K562 (cell line): ENCODE measurements at regions not wholly inside any gene's neighbourhood (a gene's known extent, or its start where the extent isn't known, plus 50 kb on each side); places are given as distances from the start of the nearest gene placed in this dataset.
"Not testable (repeated sequence)": the region's sequence is repeated elsewhere in the genome, so short reads cannot be mapped to it uniquely, and the experiment has no call there.

Experiments used
- ATAC-seq: fragments of 200-7000 bp; cut with Tn5 transposase; 3 replicates; pipeline ENCODE4 v1.9.1; 2020; ENCODE audit warnings: moderate library complexity
- BruUV-seq: library from RNA; stranded (reverse); fragments of 400-500 nt; replicated peaks from 2 replicates; lab custom pipeline; 2021; lab: Mats Ljungman, UMichigan
- CTCF ChIA-PET: fragments of 300-600 bp; formaldehyde crosslinking; extraction: SDS; loops from one replicate; lab custom pipeline; 2021; ENCODE audit warnings: low intra/inter-chr PET ratio; lab: Yijun Ruan, JAX
- POLR2A ChIA-PET: fragments of 300-600, 350-650 bp; sonication (Branson Sonifier 250); formaldehyde crosslinking; extraction: SDS; loops from one replicate; lab custom pipeline; 2021; ENCODE audit warnings: antibody characterized with exemption, inconsistent platforms; lab: Yijun Ruan, JAX
- DNase-seq, 4 experiments: peaks; one replicate each; pipeline versions ENCODE4 v3.0.0 to v3.0.0-alpha.2; 2011 to 2018; ENCODE audit warnings: low spot score in 3 of 4, mixed read lengths in 3 of 4; ENCODE audit errors: extremely low read depth in 1 of 4
- FAIRE-seq: peaks from 2 replicates; lab custom pipeline; 2011; peaks lifted over from hg19 to GRCh38; lab: Jason Lieb, UNC
- H2AFZ ChIP-seq: 2 replicates; pipeline ENCODE4 v1.6.0; 2011; ENCODE audit warnings: low read depth, low read length, control low read depth, inconsistent platforms
- H3K27ac ChIP-seq: fragments of 200-600 bp; 3 replicates; pipeline ENCODE4 v1.8.0; 2011; ENCODE audit warnings: low read depth, mild to moderate bottlenecking, control low read depth, inconsistent platforms, low read length, moderate library complexity, mixed read lengths; ENCODE audit errors: extremely low read depth
- H3K27me3 ChIP-seq, 2 experiments: fragments of 300-600 bp in 1 of 2; 2 replicates in 1 of 2; 3 replicates in 1 of 2; pipeline versions ENCODE4 v1.6.0 to v1.8.0; 2011; ENCODE audit warnings: inconsistent platforms in 2 of 2, low read length in 2 of 2, mild to moderate bottlenecking in 1 of 2, mixed read lengths in 1 of 2, moderate library complexity in 1 of 2; ENCODE audit not compliant: control insufficient read depth in 2 of 2, insufficient read depth in 2 of 2
- H3K36me3 ChIP-seq: fragments of 300-600 bp; 3 replicates; pipeline ENCODE4 v1.8.0; 2011; ENCODE audit warnings: mild to moderate bottlenecking, low read length, inconsistent platforms; ENCODE audit not compliant: control insufficient read depth, insufficient read depth
- H3K4me1 ChIP-seq, 2 experiments: fragments of 200-600 bp in 1 of 2; replicated peaks in 1 of 2; 2 replicates in 1 of 2; 3 replicates in 1 of 2; pipeline versions ENCODE4 v1.5.1 to v1.8.0; 2011; ENCODE audit warnings: inconsistent platforms in 2 of 2, low read length in 2 of 2, mild to moderate bottlenecking in 1 of 2, mixed read lengths in 1 of 2, moderate library complexity in 1 of 2; ENCODE audit not compliant: control insufficient read depth in 2 of 2, insufficient read depth in 2 of 2
- H3K4me2 ChIP-seq: 2 replicates; pipeline ENCODE4 v1.6.1; 2011; ENCODE audit warnings: low read length, control low read depth, inconsistent platforms, mixed read lengths; ENCODE audit not compliant: insufficient read depth
- H3K4me3 ChIP-seq: fragments of 200-600 bp; sonication (generic), shearing (Covaris generic); 2 replicates; pipeline ENCODE4 v1.5.1; 2016; ENCODE audit warnings: control low read depth, inconsistent platforms
- H3K79me2 ChIP-seq: fragments of 200-600 bp; 3 replicates; pipeline ENCODE4 v1.8.0; 2011; ENCODE audit warnings: low read length, inconsistent platforms; ENCODE audit not compliant: control insufficient read depth, insufficient read depth
- H3K9ac ChIP-seq, 2 experiments: 2 replicates each; pipeline versions ENCODE4 v1.6.0 to v1.6.1; 2011; ENCODE audit warnings: low read depth in 2 of 2, low read length in 2 of 2, control low read depth in 1 of 2, inconsistent platforms in 1 of 2, mild to moderate bottlenecking in 1 of 2, mixed read lengths in 1 of 2; ENCODE audit not compliant: insufficient read depth in 1 of 2
- H3K9me1 ChIP-seq: one replicate; pipeline ENCODE4 v1.6.0; 2011; ENCODE audit warnings: inconsistent platforms, mild to moderate bottlenecking, low read length, moderate library complexity; ENCODE audit not compliant: control insufficient read depth, insufficient read depth
- H3K9me3 ChIP-seq: replicated peaks from 2 replicates; pipeline ENCODE4 v1.5.1; 2011; ENCODE audit warnings: low read depth, low read length, inconsistent platforms; ENCODE audit not compliant: control insufficient read depth, insufficient read depth
- H4K20me1 ChIP-seq: replicated peaks from 2 replicates; pipeline ENCODE4 v1.6.1; 2011; ENCODE audit warnings: low read length, inconsistent platforms, mixed read lengths; ENCODE audit not compliant: control insufficient read depth, insufficient read depth
- CBX1 ChIP-seq: sonication (generic); IDR thresholded peaks from 2 replicates; pipeline ENCODE4 v1.6.1; 2016; ENCODE audit warnings: antibody characterized with exemption, low read depth, mild to moderate bottlenecking
- CGGBP1 ChIP-seq: fragments of 250-450 bp; sonication (Bioruptor Pico); IDR thresholded peaks from 2 replicates; pipeline ENCODE4 v1.9.0; 2021; ENCODE audit warnings: mild to moderate bottlenecking
- GTF2E2 ChIP-seq: fragments of 200-800 bp; sonication (Bioruptor generic); IDR thresholded peaks from 2 replicates; pipeline ENCODE4 v1.6.1; 2016; ENCODE audit warnings: missing genetic modification characterization, missing compliant biosample characterization
- GTF2F1 ChIP-seq: IDR thresholded peaks from 2 replicates; pipeline ENCODE4 v1.6.1; 2011; ENCODE audit warnings: low read depth, low read length, improper control_type of control experiment
- PML ChIP-seq: IDR thresholded peaks from 2 replicates; pipeline ENCODE4 v1.6.1; 2012; ENCODE audit warnings: low read length, inconsistent platforms
- POLR2A ChIP-seq: fragments of 450-650 bp; conservative IDR thresholded peaks from 2 replicates; pipeline ENCODE4 v1.6.1; 2016
- POLR2AphosphoS5 ChIP-seq: IDR thresholded peaks from 2 replicates; pipeline ENCODE4 v1.6.1; 2011; ENCODE audit warnings: mild to moderate bottlenecking, low read depth, low read length, moderate library complexity; ENCODE audit not compliant: control insufficient read depth, insufficient read depth
- POLR2H ChIP-seq: IDR thresholded peaks from 2 replicates; pipeline ENCODE4 v1.6.1; 2016; ENCODE audit warnings: missing genetic modification characterization, low read depth, mild to moderate bottlenecking, control low read depth, missing compliant biosample characterization, moderate library complexity
- RUNX1 ChIP-seq: sonication (generic); IDR thresholded peaks from 2 replicates; pipeline ENCODE4 v1.6.1; 2016; ENCODE audit warnings: antibody characterized with exemption, low read depth
- SP1 ChIP-seq: sonication (generic); formaldehyde crosslinking; IDR thresholded peaks from 2 replicates; pipeline ENCODE4 v1.8.1; 2022; ENCODE audit warnings: mild to moderate bottlenecking, missing genetic modification reagents
- SUPT5H ChIP-seq: fragments of 450-650 bp; IDR thresholded peaks from 2 replicates; pipeline ENCODE4 v1.6.1; 2016
- TFAP4 ChIP-seq: sonication (generic); formaldehyde crosslinking; IDR thresholded peaks from 2 replicates; pipeline ENCODE4 v1.8.0; 2022; ENCODE audit warnings: missing genetic modification reagents, mild to moderate bottlenecking, moderate library complexity, borderline replicate concordance
- ZFX ChIP-seq: sonication (generic); formaldehyde crosslinking; IDR thresholded peaks from 2 replicates; pipeline ENCODE4 v1.8.0; 2022; ENCODE audit warnings: mild to moderate bottlenecking, missing genetic modification reagents, moderate library complexity
- ZNF316 ChIP-seq: fragments of 450-650 bp; IDR thresholded peaks from 2 replicates; pipeline ENCODE4 v1.6.1; 2016
- ZNF740 ChIP-seq, 3 experiments: fragments of 200-800 bp in 1 of 3; sonication (Bioruptor generic) in 1 of 3; sonication (generic) in 1 of 3; formaldehyde crosslinking in 1 of 3; IDR thresholded peaks; 2 replicates each; pipeline versions ENCODE4 v1.6.1 to v1.8.0; 2016 to 2022; ENCODE audit warnings: mild to moderate bottlenecking in 2 of 3, missing compliant biosample characterization in 2 of 3, missing genetic modification characterization in 2 of 3, missing genetic modification reagents in 1 of 3
- WGBS: fragments of 100-300 bp; shearing (Covaris generic); methylation state at CpG from one replicate; pipeline ENCODE4 v1.1.6; 2016; ENCODE audit warnings: low coverage, mixed read lengths; ENCODE audit not compliant: insufficient coverage; ENCODE audit errors: missing lambda C conversion rate; 5-methylcytosine and 5-hydroxymethylcytosine counted together
- in situ Hi-C: fragments of 300-500 bp; cut with MboI; formaldehyde crosslinking; loops from 4 replicates; pipeline ENCODE4 v1.15.0; 2018; ENCODE audit warnings: inconsistent platforms, mixed read lengths
- intact Hi-C: fragments of 100-400 bp; cut with micrococcal nuclease; formaldehyde crosslinking; loops from 2 replicates; pipeline ENCODE4 v1.14.2; 2022

- TF ChIP-seq GTF2E2 (tag) (peak; percentile 86), GTF2F1 (0 out of 2 replicates have a peak, but pooled peaks have one; percentile 57), RUNX1 (peak; percentile 76; the same call in 1 of the 2 replicates), ZNF740 (CRISPR knock-in tag; IDR thresholded peaks at IDR 0.05) (peak; percentile 86), ZNF740 (tag; IDR thresholded peaks at IDR 0.05) (peak in 1 of 2 experiments; percentile 74; a peak in 2 of 4 replicates), ZNF316 (peak; percentile 46; the same call in 1 of the 2 replicates), POLR2H (tag) (peak; percentile 57; the same call in 1 of the 2 replicates), POLR2A (peak; percentile 88), SUPT5H (peak; percentile 52)
These were observed 242.2 kb downstream of the FAM72C start (continued) for GRCh38 chr1:143729449-143730111.

GRCh38 chr1:143728802-143729448 lies 242.9 kb downstream of the FAM72C start:
- DNase-seq, H3K9me3 ChIP-seq, H3K79me2 ChIP-seq, H3K4me1 ChIP-seq, intact Hi-C loops, H3K9me1 ChIP-seq, H3K4me3 ChIP-seq, H2AFZ ChIP-seq, H3K27me3 ChIP-seq, H3K9ac ChIP-seq, H3K27ac ChIP-seq, POLR2A ChIA-PET, CTCF ChIA-PET, H3K4me2 ChIP-seq, H4K20me1 ChIP-seq, H3K36me3 ChIP-seq: not testable (repeated sequence)
- peak; percentile 88 for FAIRE-seq
- in situ Hi-C loops = loop anchor here (10.0 kb wide), 1 partner anchor 826 kb away; no protein-coding TSS in a partner anchor
- ATAC-seq = peak; percentile 99
- WGBS = 3% methylated on average over 4 of the region's 31 CpGs
- TSS peak; percentile 100 for BruUV-seq
- 0 out of 2 replicates have a peak, but pooled peaks have one; percentile 47 for TF ChIP-seq POLR2AphosphoS5
- TF ChIP-seq SP1 (CRISPR knock-in tag) = 0 out of 2 replicates have a peak, but pooled peaks have one; percentile 21
- peak; percentile 20; the same call in 1 of the 2 replicates for TF ChIP-seq ZFX
- 0 out of 2 replicates have a peak, but pooled peaks have one; percentile 14 for TF ChIP-seq CBX1
- TF ChIP-seq CGGBP1 = 0 out of 2 replicates have a peak, but pooled peaks have one; percentile 40
- TF ChIP-seq PML = 0 out of 2 replicates have a peak, but pooled peaks have one; percentile 37
- peak; percentile 18; the same call in 1 of the 2 replicates for TF ChIP-seq TFAP4
